T-cell (primary cell): ENCODE measurements at regions not wholly inside any gene's neighbourhood (a gene's known extent, or its start where the extent isn't known, plus 50 kb on each side); places are given as distances from the start of the nearest gene placed in this dataset.

ENCODE experiments used
- ATAC-seq, 4 experiments: fragments of 200-7000 bp in 3 of 4; fragments of 150-1000 bp in 1 of 4; cut with Tn5 transposase; replicated peaks in 1 of 4; 1 replicate in 3 of 4; 2 replicates in 1 of 4; pipeline ENCODE4 v1.10.0; 2021; ENCODE audit warnings: moderate library complexity in 3 of 4, mild to moderate bottlenecking in 2 of 4, moderate number of reproducible peaks in 1 of 4
- CTCF ChIA-PET, 2 donors: fragments of 300-600 bp; sonication (Branson Sonifier 250); formaldehyde crosslinking; loops; one replicate each; lab custom pipeline; 2022; ENCODE audit warnings: antibody characterized with exemption in 2 of 2; lab: Charles Lee
- POLR2A ChIA-PET, 2 donors: fragments of 300-600 bp; sonication (Branson Sonifier 250); formaldehyde crosslinking; loops; one replicate each; lab custom pipeline; 2022; ENCODE audit warnings: antibody characterized with exemption in 2 of 2; lab: Charles Lee
- DNase-seq, 35 experiments: peaks; one replicate each; pipeline versions ENCODE4 v3.0.0 to v3.0.0-alpha.2; 2013 to 2023
- H3K27ac ChIP-seq: one replicate; pipeline ENCODE4 v1.5.1; 2013; ENCODE audit warnings: low read length
- H3K27me3 ChIP-seq, 2 experiments: replicated peaks in 1 of 2; 1 replicate in 1 of 2; 2 replicates in 1 of 2; pipeline versions ENCODE4 v1.6.1 to v1.7.0; 2013; ENCODE audit warnings: low read length in 1 of 2, mixed read lengths in 1 of 2; ENCODE audit not compliant: control insufficient read depth in 2 of 2, insufficient read depth in 2 of 2; ENCODE audit errors: extremely low read depth in 1 of 2
- H3K36me3 ChIP-seq, 2 donors: 1 replicate in 1 of 2; 2 replicates in 1 of 2; pipeline versions ENCODE4 v1.6.1 to v1.7.0; 2013; ENCODE audit warnings: low read length in 1 of 2; ENCODE audit not compliant: control insufficient read depth in 2 of 2, insufficient read depth in 1 of 2; ENCODE audit errors: extremely low read depth in 1 of 2
- H3K4me1 ChIP-seq, 2 experiments: 1 replicate in 1 of 2; 2 replicates in 1 of 2; pipeline versions ENCODE4 v1.6.1 to v1.7.0; 2013; ENCODE audit warnings: low read length in 2 of 2, mixed read lengths in 1 of 2; ENCODE audit not compliant: insufficient read depth in 2 of 2, control insufficient read depth in 1 of 2; ENCODE audit errors: extremely low read depth in 1 of 2
- H3K4me3 ChIP-seq, 2 donors: 1 replicate in 1 of 2; 2 replicates in 1 of 2; pipeline versions ENCODE4 v1.5.1 to v1.7.0; 2013; ENCODE audit warnings: mild to moderate bottlenecking in 2 of 2, low read length in 1 of 2, moderate library complexity in 1 of 2; ENCODE audit not compliant: control insufficient read depth in 1 of 2; ENCODE audit errors: extremely low read depth in 1 of 2
- H3K9me3 ChIP-seq: 2 replicates; pipeline ENCODE4 v1.7.0; 2013
- H3K27ac Mint-ChIP-seq, 2 donors: one replicate each; pipeline ENCODE4 v1.8.0; 2020 to 2021; ENCODE audit warnings: mild to moderate bottlenecking in 2 of 2, mixed read lengths in 2 of 2
- H3K27me3 Mint-ChIP-seq, 2 donors: one replicate each; pipeline ENCODE4 v1.8.0; 2021 to 2022; ENCODE audit warnings: mixed read lengths in 2 of 2
- H3K36me3 Mint-ChIP-seq: one replicate; pipeline ENCODE4 v1.8.0; 2021; ENCODE audit warnings: mixed read lengths
- H3K4me1 Mint-ChIP-seq, 3 donors: one replicate each; pipeline ENCODE4 v1.8.0; 2020 to 2022; ENCODE audit warnings: mixed read lengths in 3 of 3, mild to moderate bottlenecking in 1 of 3
- H3K4me3 Mint-ChIP-seq, 3 donors: one replicate each; pipeline ENCODE4 v1.8.0; 2020 to 2022; ENCODE audit warnings: mild to moderate bottlenecking in 3 of 3, mixed read lengths in 3 of 3, moderate library complexity in 3 of 3
- H3K9me3 Mint-ChIP-seq, 3 donors: one replicate each; pipeline ENCODE4 v1.8.0; 2020 to 2022; ENCODE audit warnings: mixed read lengths in 3 of 3
- WGBS: methylation state at CpG from one replicate; pipeline ENCODE4 v1.1.5; 2013; ENCODE audit warnings: missing lambda C conversion rate; ENCODE audit not compliant: insufficient coverage; 5-methylcytosine and 5-hydroxymethylcytosine counted together

DNA sequence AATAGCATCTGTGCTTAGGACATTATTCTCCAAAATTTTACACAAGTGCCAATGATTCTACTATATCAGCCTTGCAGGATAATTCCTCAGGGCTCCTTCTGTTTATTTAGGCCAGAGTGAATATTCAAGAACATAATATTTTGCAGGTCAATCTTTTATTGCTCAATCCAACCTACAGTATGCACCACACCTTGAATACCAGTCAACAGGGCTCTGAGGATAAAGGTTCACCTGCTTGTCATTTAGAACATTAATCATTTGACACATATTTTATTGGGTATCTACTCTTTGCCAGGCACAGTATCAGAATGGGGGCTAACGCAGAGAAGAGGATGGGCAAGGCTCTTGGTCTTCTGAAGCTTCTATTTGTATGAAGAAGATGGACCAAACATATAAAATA lies 66.2 kb upstream of the SHISA3 start:
- 80% methylated on average over 1 of the region's 1 CpG for WGBS
- no peaks in the 10 kb centered on the region for H3K27me3 ChIP-seq
- POLR2A ChIA-PET = no interaction called here

GRCh38 chr4:42331914-42332368 lies 65.3 kb upstream of the SHISA3 start:
- CTCF ChIA-PET = no interaction called here
- no peaks in the 10 kb centered on the region for H3K36me3 ChIP-seq
- H3K27me3 ChIP-seq = no peaks in the 10 kb centered on the region
- no peaks in the 10 kb centered on the region for H3K36me3 Mint-ChIP-seq
- H3K27ac ChIP-seq = no peak overlapping the region
- no peaks in the 10 kb centered on the region for H3K4me1 Mint-ChIP-seq
- no peaks in the 10 kb centered on the region for H3K4me1 ChIP-seq
- H3K9me3 Mint-ChIP-seq = peaks cover 0 to 3% (median 0%) of the 10 kb centered on the region in 3 donors
- no peak for DNase-seq
- 88% methylated on average over 3 of the region's 6 CpGs for WGBS
- ATAC-seq = no peak
- no peaks in the 10 kb centered on the region for H3K9me3 ChIP-seq
- H3K27me3 Mint-ChIP-seq = peaks cover 0 to 9% of the 10 kb centered on the region in 2 donors
- POLR2A ChIA-PET = no interaction called here
- no peak overlapping the region for H3K27ac Mint-ChIP-seq
- no peak overlapping the region for H3K4me3 ChIP-seq
- no peak overlapping the region for H3K4me3 Mint-ChIP-seq

More for the DNA sequence above, 66.2 kb upstream of the SHISA3 start:
- Mint-ChIP-seq H3K4me3 (no peak overlapping the region), H3K9me3 (peaks cover 0 to 3% (median 0%) of the 10 kb centered on the region in 3 donors), H3K4me1 (no peaks in the 10 kb centered on the region), H3K36me3 (no peaks in the 10 kb centered on the region), H3K27me3 (peaks cover 0 to 4% of the 10 kb centered on the region in 2 donors), H3K27ac (no peak overlapping the region)
- no peaks in the 10 kb centered on the region for H3K4me1 ChIP-seq
- H3K9me3 ChIP-seq = no peaks in the 10 kb centered on the region
- H3K27ac ChIP-seq = no peak overlapping the region
- no peak overlapping the region for H3K4me3 ChIP-seq
- DNase-seq = no peak
- no peaks in the 10 kb centered on the region for H3K36me3 ChIP-seq
- CTCF ChIA-PET = interaction anchor here in 1 of 2 donors (0.7 kb wide), 1 partner anchor 15 kb away, joined by 4 read pairs; no protein-coding TSS in a partner anchor
- no peak for ATAC-seq

- H3K4me3 Mint-ChIP-seq = no peak overlapping the region
- no peaks in the 10 kb centered on the region for H3K4me1 Mint-ChIP-seq
- ChIA-PET CTCF (no interaction called here), POLR2A (no interaction called here)
- H3K27ac ChIP-seq = no peak overlapping the region
- peaks cover 0 to 6% of the 10 kb centered on the region in 2 experiments for H3K27me3 ChIP-seq
- no peaks in the 10 kb centered on the region for H3K9me3 ChIP-seq
- 49% methylated on average over 7 of the region's 7 CpGs for WGBS
- no peaks in the 10 kb centered on the region for H3K36me3 Mint-ChIP-seq
- no peak for ATAC-seq
- no peaks in the 10 kb centered on the region for H3K9me3 Mint-ChIP-seq
- no peaks in the 10 kb centered on the region for H3K36me3 ChIP-seq
- no peak for DNase-seq
- H3K4me1 ChIP-seq = no peaks in the 10 kb centered on the region
- peaks cover 1 to 5% of the 10 kb centered on the region in 2 donors for H3K27me3 Mint-ChIP-seq
- no peak overlapping the region for H3K27ac Mint-ChIP-seq
- no peak overlapping the region for H3K4me3 ChIP-seq
Measured at GRCh38 chr4:42339935-42340406, 57.3 kb upstream of the SHISA3 start.

DNA sequence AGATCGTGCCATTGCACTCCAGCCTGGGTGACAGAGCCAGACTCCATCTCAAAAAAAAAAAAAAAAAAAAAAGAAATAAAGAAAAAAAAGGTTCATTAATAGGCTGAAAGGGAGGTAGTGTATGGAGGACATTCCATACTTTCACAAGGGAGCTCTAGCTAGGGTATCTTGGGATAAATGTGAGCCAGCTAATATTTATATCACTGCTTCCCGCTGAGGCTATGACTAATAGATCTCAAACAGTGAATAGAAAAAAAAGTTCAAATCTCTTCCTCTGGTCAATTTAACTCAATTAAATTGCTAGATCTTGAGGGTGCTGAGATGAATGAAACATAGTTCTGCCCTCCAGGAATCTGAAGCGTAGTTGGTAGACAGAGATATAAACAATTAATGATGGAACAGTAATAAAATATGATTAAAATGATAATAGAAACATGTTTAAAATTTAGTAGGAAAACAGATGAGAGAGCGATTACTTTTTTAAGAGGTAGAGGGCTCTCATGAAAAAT lies 55.7 kb upstream of the SHISA3 start:
- Mint-ChIP-seq H3K4me3 (no peak overlapping the region), H3K4me1 (no peaks in the 10 kb centered on the region), H3K9me3 (no peaks in the 10 kb centered on the region), H3K36me3 (no peaks in the 10 kb centered on the region), H3K27me3 (peaks cover 0 to 1% of the 10 kb centered on the region in 2 donors), H3K27ac (no peak overlapping the region)
- H3K4me1 ChIP-seq = no peaks in the 10 kb centered on the region
- H3K4me3 ChIP-seq = no peak overlapping the region
- CTCF ChIA-PET = no interaction called here
- DNase-seq (no peak), ATAC-seq (no peak)
- WGBS = 90% methylated on average over 1 of the region's 4 CpGs
- H3K27ac ChIP-seq = no peak overlapping the region
- POLR2A ChIA-PET = no interaction called here
- H3K9me3 ChIP-seq = no peaks in the 10 kb centered on the region
- no peaks in the 10 kb centered on the region for H3K36me3 ChIP-seq
- H3K27me3 ChIP-seq = peaks cover 0 to 11% of the 10 kb centered on the region in 2 experiments

DNA sequence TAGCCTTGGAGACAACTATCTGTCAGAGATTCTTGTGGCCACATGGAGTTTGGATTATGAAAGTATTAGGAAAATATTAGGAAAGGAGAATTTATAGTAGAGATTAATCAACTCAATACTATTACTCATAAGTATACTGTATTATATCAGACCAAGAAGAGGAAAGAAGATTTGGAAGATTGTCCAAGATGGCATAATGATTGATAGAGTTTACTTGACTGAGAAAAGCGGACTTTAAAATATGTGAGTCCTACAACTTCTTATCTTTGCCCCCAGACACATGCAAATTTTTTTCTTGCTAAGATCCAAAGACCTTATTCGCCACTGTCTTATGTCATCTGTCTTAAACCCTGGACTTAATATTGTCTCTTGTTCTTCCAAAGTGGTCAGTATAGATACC lies 54.8 kb upstream of the SHISA3 start:
- no peak for DNase-seq
- Histone ChIP-seq H3K4me1 (no peaks in the 10 kb centered on the region), H3K27me3 (peaks cover 0 to 13% of the 10 kb centered on the region in 2 experiments), H3K27ac (no peak overlapping the region), H3K36me3 (no peaks in the 10 kb centered on the region), H3K9me3 (no peaks in the 10 kb centered on the region), H3K4me3 (no peak overlapping the region)
- ChIA-PET POLR2A (no interaction called here), CTCF (no interaction called here)
- no peaks in the 10 kb centered on the region for H3K36me3 Mint-ChIP-seq
- H3K27me3 Mint-ChIP-seq = peaks cover 0 to 5% of the 10 kb centered on the region in 2 donors
- no CpG with 5 or more reads among the region's 2 CpGs for WGBS
- no peak for ATAC-seq
- no peak overlapping the region for H3K27ac Mint-ChIP-seq
- no peaks in the 10 kb centered on the region for H3K4me1 Mint-ChIP-seq
- no peaks in the 10 kb centered on the region for H3K9me3 Mint-ChIP-seq
- no peak overlapping the region for H3K4me3 Mint-ChIP-seq

DNA sequence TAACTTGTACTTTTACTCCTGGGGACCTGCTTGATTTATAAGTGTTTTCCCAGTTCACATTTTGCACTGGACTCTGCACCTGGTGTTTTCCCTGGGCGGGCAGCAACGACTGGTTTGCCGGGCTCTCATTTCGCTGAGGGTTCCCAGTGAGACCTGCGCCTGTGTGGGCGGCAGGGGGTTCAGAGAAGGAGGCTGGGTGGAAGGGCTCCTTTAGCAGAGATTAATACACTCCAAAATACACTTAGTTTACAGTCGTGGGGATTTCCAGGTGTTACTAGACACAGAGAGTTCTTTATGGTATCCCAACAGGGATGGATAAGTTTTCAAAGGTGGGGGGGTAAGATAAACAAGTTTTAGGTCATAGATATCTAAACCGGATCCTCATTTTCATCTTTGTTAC lies 53.0 kb upstream of the SHISA3 start:
- peaks cover 0 to 6% of the 10 kb centered on the region in 2 donors for H3K27me3 Mint-ChIP-seq
- no peak overlapping the region for H3K4me3 ChIP-seq
- H3K4me1 ChIP-seq = no peaks in the 10 kb centered on the region
- ChIA-PET CTCF (no interaction called here), POLR2A (no interaction called here)
- H3K27ac ChIP-seq = no peak overlapping the region
- DNase-seq (no peak), ATAC-seq (no peak)
- no peak overlapping the region for H3K4me3 Mint-ChIP-seq
- peaks cover 0 to 9% of the 10 kb centered on the region in 2 experiments for H3K27me3 ChIP-seq
- no peaks in the 10 kb centered on the region for H3K9me3 Mint-ChIP-seq
- no peak overlapping the region for H3K27ac Mint-ChIP-seq
- H3K4me1 Mint-ChIP-seq = no peaks in the 10 kb centered on the region
- 75% methylated on average over 2 of the region's 8 CpGs for WGBS
- H3K36me3 ChIP-seq = no peaks in the 10 kb centered on the region
- no peaks in the 10 kb centered on the region for H3K9me3 ChIP-seq
- no peaks in the 10 kb centered on the region for H3K36me3 Mint-ChIP-seq
